ENCODE measurements at regions not wholly inside any gene's neighbourhood (a gene's known extent, or its start where the extent isn't known, plus 50 kb on each side); places are given as distances from the start of the nearest gene placed in this dataset.
"Not testable (repeated sequence)": the region's sequence is repeated elsewhere in the genome, so short reads cannot be mapped to it uniquely, and the experiment has no call there.

- no peaks in the 10 kb centered on the region for H3K36me3 Mint-ChIP-seq (ENCODE audit: insufficient read depth in 2 of 2)
- H3K9me3 Mint-ChIP-seq, result no peaks in the 10 kb centered on the region
- H3K27me3 Mint-ChIP-seq (ENCODE audit: low read depth), result no peaks in the 10 kb centered on the region
- no peak for DNase-seq
- H3K4me3 Mint-ChIP-seq, result no peak overlapping the region
- ATAC-seq (replicated peaks in 1 of 2), result no peak
- no peak overlapping the region for H3K27ac Mint-ChIP-seq
- no peaks in the 10 kb centered on the region for H3K4me1 Mint-ChIP-seq (ENCODE audit: low read depth)
These were observed 214.9 kb upstream of the SLITRK1 start for GRCh38 chr13:84097148-84097547.

- Mint-ChIP-seq H3K4me3 (no peak overlapping the region), H3K4me1 (ENCODE audit: low read depth) (no peaks in the 10 kb centered on the region), H3K27ac (no peak overlapping the region)
These were observed 213.9 kb upstream of the SLITRK1 start for GRCh38 chr13:84096216-84096615.

GRCh38 chr13:84088996-84089395, 206.7 kb upstream of the SLITRK1 start:
- Mint-ChIP-seq H3K9me3 (no peaks in the 10 kb centered on the region), H3K27me3 (ENCODE audit: low read depth) (no peaks in the 10 kb centered on the region), H3K36me3 (ENCODE audit: insufficient read depth in 2 of 2) (peaks cover 0 to 1% of the 10 kb centered on the region in 2 donors), H3K27ac (no peak overlapping the region), H3K4me3 (no peak overlapping the region), H3K4me1 (ENCODE audit: low read depth) (no peaks in the 10 kb centered on the region)
- ATAC-seq (replicated peaks in 1 of 2) (no peak), DNase-seq (no peak)

More at GRCh38 chr13:84096216-84096615, 213.9 kb upstream of the SLITRK1 start:
- H3K27me3 Mint-ChIP-seq (ENCODE audit: low read depth), result no peaks in the 10 kb centered on the region
- no peaks in the 10 kb centered on the region for H3K9me3 Mint-ChIP-seq
- DNase-seq (no peak), ATAC-seq (replicated peaks in 1 of 2) (no peak)
- H3K36me3 Mint-ChIP-seq (ENCODE audit: insufficient read depth in 2 of 2), result no peaks in the 10 kb centered on the region

GRCh38 chr13:84086847-84087162, 204.5 kb upstream of the SLITRK1 start:
- peak in 1 of 2 donors; percentile 17 for ATAC-seq (replicated peaks in 1 of 2)
- no peaks in the 10 kb centered on the region for H3K27me3 Mint-ChIP-seq (ENCODE audit: low read depth)
- DNase-seq, result no peak
- H3K4me3 Mint-ChIP-seq, result peak overlapping the region in 1 of 2 donors; percentile 67
- peaks cover 0 to 1% of the 10 kb centered on the region in 2 donors for H3K36me3 Mint-ChIP-seq (ENCODE audit: insufficient read depth in 2 of 2)
- no peaks in the 10 kb centered on the region for H3K4me1 Mint-ChIP-seq (ENCODE audit: low read depth)
- H3K27ac Mint-ChIP-seq, result no peak overlapping the region
- H3K9me3 Mint-ChIP-seq, result no peaks in the 10 kb centered on the region

GRCh38 chr13:84086098-84086846, 204.0 kb upstream of the SLITRK1 start:
- H3K4me3 Mint-ChIP-seq, result peak overlapping the region in 1 of 2 donors; percentile 67
- H3K27me3 Mint-ChIP-seq (ENCODE audit: low read depth); H3K27ac Mint-ChIP-seq; H3K4me1 Mint-ChIP-seq (ENCODE audit: low read depth); H3K36me3 Mint-ChIP-seq (ENCODE audit: insufficient read depth in 2 of 2); H3K9me3 Mint-ChIP-seq: not testable (repeated sequence)
- peak in 1 of 2 donors; percentile 3 for DNase-seq
- peak in 1 of 2 donors; percentile 36 for ATAC-seq (replicated peaks in 1 of 2)

- Mint-ChIP-seq H3K9me3 (no peaks in the 10 kb centered on the region), H3K36me3 (ENCODE audit: insufficient read depth in 2 of 2) (peaks cover 0 to 1% of the 10 kb centered on the region in 2 donors), H3K4me1 (ENCODE audit: low read depth) (no peaks in the 10 kb centered on the region), H3K27me3 (ENCODE audit: low read depth) (no peaks in the 10 kb centered on the region), H3K27ac (no peak overlapping the region), H3K4me3 (no peak overlapping the region)
- ATAC-seq (replicated peaks in 1 of 2) (no peak), DNase-seq (no peak)
These were observed 200.2 kb upstream of the SLITRK1 start for GRCh38 chr13:84082462-84082861.

- ATAC-seq (replicated peaks in 1 of 2), result no peak
- Mint-ChIP-seq H3K27me3 (ENCODE audit: low read depth) (no peaks in the 10 kb centered on the region), H3K4me1 (ENCODE audit: low read depth) (no peaks in the 10 kb centered on the region), H3K27ac (no peak overlapping the region), H3K9me3 (no peaks in the 10 kb centered on the region), H3K4me3 (no peak overlapping the region), H3K36me3 (ENCODE audit: insufficient read depth in 2 of 2) (peaks cover 0 to 1% of the 10 kb centered on the region in 2 donors)
- no peak for DNase-seq
These were observed 198.7 kb upstream of the SLITRK1 start for GRCh38 chr13:84080748-84081530.

- ATAC-seq (replicated peaks in 1 of 2) (no peak), DNase-seq (no peak)
- no peaks in the 10 kb centered on the region for H3K36me3 Mint-ChIP-seq (ENCODE audit: insufficient read depth in 2 of 2)
- H3K4me1 Mint-ChIP-seq (ENCODE audit: low read depth), result no peaks in the 10 kb centered on the region
- H3K27ac Mint-ChIP-seq, result no peak overlapping the region
- no peaks in the 10 kb centered on the region for H3K27me3 Mint-ChIP-seq (ENCODE audit: low read depth)
- no peaks in the 10 kb centered on the region for H3K9me3 Mint-ChIP-seq
- H3K4me3 Mint-ChIP-seq, result no peak overlapping the region
These were observed 195.0 kb upstream of the SLITRK1 start for GRCh38 chr13:84077271-84077670.

- H3K9me3 Mint-ChIP-seq, result no peaks in the 10 kb centered on the region
These were observed 194.0 kb upstream of the SLITRK1 start for GRCh38 chr13:84076280-84076679.

GRCh38 chr13:84050536-84050935, 168.3 kb upstream of the SLITRK1 start:
- Mint-ChIP-seq H3K36me3 (ENCODE audit: insufficient read depth in 2 of 2) (no peaks in the 10 kb centered on the region), H3K4me3 (no peak overlapping the region)

More at GRCh38 chr13:84076280-84076679, 194.0 kb upstream of the SLITRK1 start:
- no peak overlapping the region for H3K27ac Mint-ChIP-seq
- no peaks in the 10 kb centered on the region for H3K27me3 Mint-ChIP-seq (ENCODE audit: low read depth)
- H3K36me3 Mint-ChIP-seq (ENCODE audit: insufficient read depth in 2 of 2), result no peaks in the 10 kb centered on the region
- H3K4me3 Mint-ChIP-seq, result no peak overlapping the region
- no peak for DNase-seq
- no peaks in the 10 kb centered on the region for H3K4me1 Mint-ChIP-seq (ENCODE audit: low read depth)
- no peak for ATAC-seq (replicated peaks in 1 of 2)

GRCh38 chr13:84049443-84050219, 167.4 kb upstream of the SLITRK1 start:
- Mint-ChIP-seq H3K36me3 (ENCODE audit: insufficient read depth in 2 of 2) (no peaks in the 10 kb centered on the region), H3K27me3 (ENCODE audit: low read depth) (no peaks in the 10 kb centered on the region), H3K9me3 (no peaks in the 10 kb centered on the region), H3K4me3 (no peak overlapping the region), H3K4me1 (ENCODE audit: low read depth) (no peaks in the 10 kb centered on the region), H3K27ac (no peak overlapping the region)
- DNase-seq (no peak), ATAC-seq (replicated peaks in 1 of 2) (no peak)

More at GRCh38 chr13:84050536-84050935, 168.3 kb upstream of the SLITRK1 start:
- no peak overlapping the region for H3K27ac Mint-ChIP-seq
- H3K27me3 Mint-ChIP-seq (ENCODE audit: low read depth), result no peaks in the 10 kb centered on the region
- no peak for ATAC-seq (replicated peaks in 1 of 2)
- no peak for DNase-seq
- no peaks in the 10 kb centered on the region for H3K4me1 Mint-ChIP-seq (ENCODE audit: low read depth)
- no peaks in the 10 kb centered on the region for H3K9me3 Mint-ChIP-seq

- H3K27me3 Mint-ChIP-seq (ENCODE audit: low read depth), result no peaks in the 10 kb centered on the region
- DNase-seq (no peak), ATAC-seq (replicated peaks in 1 of 2) (no peak)
- no peaks in the 10 kb centered on the region for H3K36me3 Mint-ChIP-seq (ENCODE audit: insufficient read depth in 2 of 2)
- H3K4me3 Mint-ChIP-seq, result no peak overlapping the region
- H3K9me3 Mint-ChIP-seq, result no peaks in the 10 kb centered on the region
- H3K27ac Mint-ChIP-seq, result no peak overlapping the region
- H3K4me1 Mint-ChIP-seq (ENCODE audit: low read depth), result peaks cover 10% of the 10 kb centered on the region
These were observed 162.5 kb upstream of the SLITRK1 start for GRCh38 chr13:84044805-84045204.

GRCh38 chr13:84038001-84038400, 155.7 kb upstream of the SLITRK1 start:
- Mint-ChIP-seq H3K9me3 (no peaks in the 10 kb centered on the region), H3K4me1 (ENCODE audit: low read depth) (peaks cover 23% of the 10 kb centered on the region), H3K27ac (no peak overlapping the region), H3K36me3 (ENCODE audit: insufficient read depth in 2 of 2) (no peaks in the 10 kb centered on the region), H3K4me3 (no peak overlapping the region), H3K27me3 (ENCODE audit: low read depth) (no peaks in the 10 kb centered on the region)
- DNase-seq, result no peak
- ATAC-seq (replicated peaks in 1 of 2), result no peak
